ENCODE measurements at regions not wholly inside any gene's neighbourhood (a gene's known extent, or its start where the extent isn't known, plus 50 kb on each side); places are given as distances from the start of the nearest gene placed in this dataset.

DNA sequence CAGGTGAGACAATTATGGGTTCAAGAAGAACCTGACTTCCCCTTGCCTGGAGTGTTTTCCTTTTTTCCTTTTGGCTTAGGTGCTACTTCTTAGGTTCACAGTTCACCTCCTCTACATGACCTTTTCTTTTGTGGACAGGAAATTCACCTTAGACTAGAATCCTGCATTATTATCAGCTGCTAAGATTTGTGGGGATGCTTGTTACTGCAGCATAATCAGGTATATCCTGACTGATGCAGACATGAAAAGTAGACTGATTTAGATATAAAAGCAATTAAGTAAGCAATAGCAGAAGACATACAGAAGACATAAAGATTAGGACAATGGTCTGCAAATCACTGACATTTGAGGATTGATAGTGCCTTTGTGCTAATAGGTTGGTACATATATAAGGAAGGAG is 168.3 kb downstream of the SALL1 start:
- POLR2A ChIA-PET = no interaction called here
- CTCF ChIA-PET = no interaction called here
- TF ChIP-seq, protein P1, sequence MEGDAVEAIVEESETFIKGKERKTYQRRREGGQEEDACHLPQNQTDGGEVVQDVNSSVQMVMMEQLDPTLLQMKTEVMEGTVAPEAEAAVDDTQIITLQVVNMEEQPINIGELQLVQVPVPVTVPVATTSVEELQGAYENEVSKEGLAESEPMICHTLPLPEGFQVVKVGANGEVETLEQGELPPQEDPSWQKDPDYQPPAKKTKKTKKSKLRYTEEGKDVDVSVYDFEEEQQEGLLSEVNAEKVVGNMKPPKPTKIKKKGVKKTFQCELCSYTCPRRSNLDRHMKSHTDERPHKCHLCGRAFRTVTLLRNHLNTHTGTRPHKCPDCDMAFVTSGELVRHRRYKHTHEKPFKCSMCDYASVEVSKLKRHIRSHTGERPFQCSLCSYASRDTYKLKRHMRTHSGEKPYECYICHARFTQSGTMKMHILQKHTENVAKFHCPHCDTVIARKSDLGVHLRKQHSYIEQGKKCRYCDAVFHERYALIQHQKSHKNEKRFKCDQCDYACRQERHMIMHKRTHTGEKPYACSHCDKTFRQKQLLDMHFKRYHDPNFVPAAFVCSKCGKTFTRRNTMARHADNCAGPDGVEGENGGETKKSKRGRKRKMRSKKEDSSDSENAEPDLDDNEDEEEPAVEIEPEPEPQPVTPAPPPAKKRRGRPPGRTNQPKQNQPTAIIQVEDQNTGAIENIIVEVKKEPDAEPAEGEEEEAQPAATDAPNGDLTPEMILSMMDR (IDR thresholded peaks at IDR 0.05; ENCODE audit: insufficient read depth, low read length, missing control alignments) = no peak
- no peak overlapping the region for H3K4me3 ChIP-seq (ENCODE audit: low read depth, low read length)
- no peak for DNase-seq (ENCODE audit: low read depth, low spot score)

DNA sequence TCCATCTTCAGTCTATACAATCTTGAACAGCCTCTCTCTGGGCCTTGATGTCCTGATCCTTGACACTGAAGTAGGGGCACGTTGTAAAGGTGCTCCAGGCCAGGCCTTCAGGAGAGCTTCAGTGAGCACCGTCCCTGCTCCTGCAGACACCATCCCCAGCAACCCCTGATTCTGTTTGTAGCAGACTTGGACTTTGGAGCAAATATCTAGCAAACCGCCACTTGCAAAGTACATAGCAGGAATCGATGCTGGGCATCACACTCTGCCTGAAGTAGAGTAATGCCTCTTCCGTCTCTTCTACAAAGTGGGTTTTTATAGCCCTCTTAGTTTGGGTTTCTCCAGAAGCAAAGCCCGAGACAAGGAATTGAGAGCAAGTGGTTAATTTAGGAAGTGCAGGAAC is 169.1 kb downstream of the SALL1 start:
- POLR2A ChIA-PET = no interaction called here

DNA sequence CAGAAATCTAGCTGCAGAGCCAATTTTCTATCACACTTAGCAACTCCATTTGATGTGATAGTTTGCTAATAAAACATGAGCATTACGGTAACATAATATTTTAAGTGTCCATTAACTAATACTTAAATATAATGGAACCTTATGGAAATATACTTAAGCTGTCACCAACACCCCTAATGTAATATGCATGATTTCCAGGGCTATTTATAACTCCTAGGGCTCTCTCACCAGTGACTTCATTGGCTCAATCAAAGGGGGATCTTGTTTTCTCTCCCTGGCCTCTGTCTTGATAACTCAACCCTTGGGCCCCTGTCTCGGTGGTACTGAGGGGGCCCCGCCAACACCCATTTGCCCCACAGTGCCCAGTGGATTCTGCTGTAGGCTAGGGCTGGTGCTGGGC is 170.4 kb downstream of the SALL1 start:
- DNase-seq (ENCODE audit: low read depth, low spot score) = no peak
- no peak overlapping the region for H3K4me3 ChIP-seq (ENCODE audit: low read depth, low read length)
- TF ChIP-seq, protein P1 (IDR thresholded peaks at IDR 0.05; ENCODE audit: insufficient read depth, low read length, missing control alignments) = no peak
- ChIA-PET POLR2A (no interaction called here), CTCF (no interaction called here)

More for the DNA sequence above, 169.1 kb downstream of the SALL1 start:
- H3K4me3 ChIP-seq (ENCODE audit: low read depth, low read length) = no peak overlapping the region
- TF ChIP-seq, protein P1 (IDR thresholded peaks at IDR 0.05; ENCODE audit: insufficient read depth, low read length, missing control alignments) = no peak
- no peak for DNase-seq (ENCODE audit: low read depth, low spot score)
- CTCF ChIA-PET = no interaction called here

DNA sequence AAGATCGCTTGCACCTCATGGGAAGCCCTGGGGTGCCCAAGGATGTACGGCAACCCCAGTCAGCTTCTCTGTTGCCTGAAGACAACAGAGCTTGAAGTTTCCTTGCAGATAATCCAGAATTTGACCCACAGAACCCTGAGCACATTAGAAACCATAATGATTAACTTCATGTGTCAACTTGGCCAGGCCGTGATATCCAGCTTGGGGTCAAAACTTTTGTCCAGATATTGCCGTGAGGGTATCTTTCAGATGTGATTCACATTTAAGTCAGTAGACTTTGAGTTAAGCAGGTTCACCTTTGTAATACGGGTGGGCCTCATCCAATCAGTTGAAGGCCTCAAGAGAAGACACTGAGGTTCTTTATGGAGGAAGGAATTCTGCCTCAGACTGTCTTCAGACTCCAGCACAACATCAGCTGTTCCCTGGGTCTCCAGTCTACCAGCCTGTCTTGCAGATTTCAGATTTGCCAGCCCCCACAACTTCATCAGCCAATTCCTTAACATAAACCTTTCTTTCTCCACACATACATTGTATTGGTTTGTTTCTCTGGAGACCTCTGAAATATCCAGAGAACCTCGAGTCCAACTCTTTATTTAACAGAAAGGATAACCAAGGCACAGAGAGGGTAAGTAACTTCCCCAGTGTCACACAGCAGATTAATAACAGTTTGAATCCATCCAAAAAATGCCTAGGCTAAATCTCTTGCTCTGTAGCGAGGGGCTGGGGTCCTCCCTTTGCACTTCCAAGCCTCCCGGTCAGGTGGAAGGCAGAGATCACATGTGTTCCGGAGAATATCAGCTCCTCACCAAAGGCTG is 171.1 kb downstream of the SALL1 start:
- POLR2A ChIA-PET = no interaction called here
- DNase-seq (ENCODE audit: low read depth, low spot score) = no peak
- CTCF ChIA-PET = no interaction called here
- no peak overlapping the region for H3K4me3 ChIP-seq (ENCODE audit: low read depth, low read length)
- TF ChIP-seq, protein P1 (IDR thresholded peaks at IDR 0.05; ENCODE audit: insufficient read depth, low read length, missing control alignments) = no peak

DNA sequence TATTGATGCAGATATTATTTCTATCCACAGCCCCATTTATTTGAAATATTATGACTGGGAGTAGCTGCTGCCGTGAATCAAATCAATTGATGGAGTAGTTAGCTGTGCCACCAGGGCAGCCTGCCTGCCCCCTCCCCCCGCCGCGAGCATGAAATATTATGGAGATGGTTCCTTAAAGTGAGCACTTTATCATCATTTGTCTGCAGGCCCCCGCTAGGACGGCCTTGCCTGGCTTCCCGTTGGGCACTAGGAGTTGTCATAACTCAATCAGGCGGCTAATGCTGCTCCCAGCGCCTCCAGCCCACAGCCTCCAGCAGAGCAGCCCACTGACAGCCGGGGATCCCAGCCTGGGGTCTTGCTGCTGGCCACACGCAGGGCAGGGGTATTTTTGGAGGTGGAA is 173.9 kb downstream of the SALL1 start:
- CTCF ChIA-PET = no interaction called here
- DNase-seq (ENCODE audit: low read depth, low spot score) = no peak
- H3K4me3 ChIP-seq (ENCODE audit: low read depth, low read length) = no peak overlapping the region
- POLR2A ChIA-PET = no interaction called here
- TF ChIP-seq, protein P1 (IDR thresholded peaks at IDR 0.05; ENCODE audit: insufficient read depth, low read length, missing control alignments) = no peak

DNA sequence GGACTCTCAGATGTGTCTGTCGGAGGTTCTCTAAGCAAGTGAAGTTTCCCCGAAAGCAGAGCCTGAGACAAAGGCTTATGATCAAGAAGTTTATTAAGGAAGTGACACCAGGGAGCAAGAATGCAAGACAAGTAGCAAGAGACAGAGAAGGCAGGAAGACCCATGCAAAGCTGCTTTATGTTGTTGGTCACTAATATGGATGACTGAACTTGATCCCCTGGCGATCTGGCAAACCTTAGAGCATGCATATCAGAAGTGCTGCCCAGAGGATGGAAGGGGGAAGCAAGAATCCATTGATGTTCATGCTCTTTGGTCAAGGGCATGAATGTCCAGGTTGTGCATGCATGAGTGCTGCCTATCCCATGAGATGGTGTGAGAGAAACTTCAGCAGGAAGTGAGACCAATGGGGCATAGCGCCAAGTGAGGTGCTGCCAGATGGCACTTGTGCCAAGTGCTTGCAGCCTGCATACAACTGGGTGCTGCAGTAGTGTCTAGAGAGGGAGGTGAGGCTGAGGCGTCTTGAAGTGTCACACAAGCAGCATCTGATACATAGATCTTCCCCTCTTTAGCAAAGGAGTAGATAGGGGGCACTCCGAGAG is 176.5 kb downstream of the SALL1 start:
- no peak overlapping the region for H3K4me3 ChIP-seq (ENCODE audit: low read depth, low read length)
- TF ChIP-seq, protein P1 (IDR thresholded peaks at IDR 0.05; ENCODE audit: insufficient read depth, low read length, missing control alignments) = no peak
- ChIA-PET POLR2A (no interaction called here), CTCF (no interaction called here)
- no peak for DNase-seq (ENCODE audit: low read depth, low spot score)
